ENCODE measurements at regions not wholly inside any gene's neighbourhood (a gene's known extent, or its start where the extent isn't known, plus 50 kb on each side); places are given as distances from the start of the nearest gene placed in this dataset.

DNA sequence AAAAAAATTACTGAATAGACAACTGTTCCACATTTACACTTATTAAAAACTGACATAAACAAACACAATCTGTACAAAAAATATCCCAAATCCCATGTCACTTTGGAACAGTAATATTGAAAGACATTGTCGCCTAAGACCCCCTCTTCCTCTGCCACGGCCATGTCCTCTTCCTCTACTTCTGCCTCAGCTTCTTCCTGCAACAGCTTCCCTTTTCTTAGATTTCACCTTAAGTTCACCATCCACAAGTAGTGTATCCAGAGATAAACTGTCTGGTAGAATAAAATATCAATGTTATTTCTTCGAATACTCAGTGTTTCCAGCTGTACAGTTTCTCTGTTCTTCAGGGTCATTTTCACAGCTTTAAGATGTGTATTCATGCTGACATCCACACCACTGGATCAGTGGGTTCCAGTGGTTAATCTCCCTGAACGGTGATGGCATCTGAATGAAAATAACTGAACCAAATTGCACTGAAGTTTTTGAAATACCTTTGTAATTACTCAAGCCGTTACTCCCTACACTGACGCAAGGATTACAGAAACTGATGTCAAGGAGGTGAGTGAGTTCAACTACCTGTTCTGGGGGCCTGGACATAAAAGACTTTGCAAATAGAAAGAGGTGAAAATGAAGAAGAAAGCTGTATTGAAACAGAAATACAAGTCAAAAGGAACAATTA, 208.5 kb downstream of the C12orf50 start:
- no peak overlapping the region for H3K27ac ChIP-seq (ENCODE audit: low read length)
- no peaks in the 10 kb centered on the region for H3F3A ChIP-seq (ENCODE audit: insufficient read depth, low read length, poor library complexity, severe bottlenecking)
- H4K20me1 ChIP-seq (ENCODE audit: insufficient read depth), result no peaks in the 10 kb centered on the region
- no peaks in the 10 kb centered on the region for H3K9me2 ChIP-seq (ENCODE audit: insufficient read depth, low read length)
- H3K79me2 ChIP-seq (replicated peaks; ENCODE audit: insufficient read depth, low read length), result no peaks in the 10 kb centered on the region
- H2AFZ ChIP-seq (ENCODE audit: low read depth, low read length), result no peak overlapping the region
- TF ChIP-seq RAD21 (conservative IDR thresholded peaks at IDR 0.05) (no peak), EP300 (conservative IDR thresholded peaks at IDR 0.05; ENCODE audit: poor library complexity, severe bottlenecking) (no peak), EZH2 (IDR thresholded peaks at IDR 0.05; ENCODE audit: borderline replicate concordance, insufficient read depth, low read length, poor library complexity, severe bottlenecking) (no peak), MXI1 (conservative IDR thresholded peaks at IDR 0.05; ENCODE audit: poor library complexity, severe bottlenecking) (no peak), POLR2AphosphoS5 (IDR thresholded peaks at IDR 0.05) (no peak), SMC3 (conservative IDR thresholded peaks at IDR 0.05; ENCODE audit: poor library complexity) (no peak), TAF1 (IDR thresholded peaks at IDR 0.05; ENCODE audit: low read depth) (no peak)
- TF ChIP-seq, protein P1, sequence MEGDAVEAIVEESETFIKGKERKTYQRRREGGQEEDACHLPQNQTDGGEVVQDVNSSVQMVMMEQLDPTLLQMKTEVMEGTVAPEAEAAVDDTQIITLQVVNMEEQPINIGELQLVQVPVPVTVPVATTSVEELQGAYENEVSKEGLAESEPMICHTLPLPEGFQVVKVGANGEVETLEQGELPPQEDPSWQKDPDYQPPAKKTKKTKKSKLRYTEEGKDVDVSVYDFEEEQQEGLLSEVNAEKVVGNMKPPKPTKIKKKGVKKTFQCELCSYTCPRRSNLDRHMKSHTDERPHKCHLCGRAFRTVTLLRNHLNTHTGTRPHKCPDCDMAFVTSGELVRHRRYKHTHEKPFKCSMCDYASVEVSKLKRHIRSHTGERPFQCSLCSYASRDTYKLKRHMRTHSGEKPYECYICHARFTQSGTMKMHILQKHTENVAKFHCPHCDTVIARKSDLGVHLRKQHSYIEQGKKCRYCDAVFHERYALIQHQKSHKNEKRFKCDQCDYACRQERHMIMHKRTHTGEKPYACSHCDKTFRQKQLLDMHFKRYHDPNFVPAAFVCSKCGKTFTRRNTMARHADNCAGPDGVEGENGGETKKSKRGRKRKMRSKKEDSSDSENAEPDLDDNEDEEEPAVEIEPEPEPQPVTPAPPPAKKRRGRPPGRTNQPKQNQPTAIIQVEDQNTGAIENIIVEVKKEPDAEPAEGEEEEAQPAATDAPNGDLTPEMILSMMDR (IDR thresholded peaks at IDR 0.05; ENCODE audit: poor library complexity, severe bottlenecking), result no peak
- TF ChIP-seq, protein P2, sequence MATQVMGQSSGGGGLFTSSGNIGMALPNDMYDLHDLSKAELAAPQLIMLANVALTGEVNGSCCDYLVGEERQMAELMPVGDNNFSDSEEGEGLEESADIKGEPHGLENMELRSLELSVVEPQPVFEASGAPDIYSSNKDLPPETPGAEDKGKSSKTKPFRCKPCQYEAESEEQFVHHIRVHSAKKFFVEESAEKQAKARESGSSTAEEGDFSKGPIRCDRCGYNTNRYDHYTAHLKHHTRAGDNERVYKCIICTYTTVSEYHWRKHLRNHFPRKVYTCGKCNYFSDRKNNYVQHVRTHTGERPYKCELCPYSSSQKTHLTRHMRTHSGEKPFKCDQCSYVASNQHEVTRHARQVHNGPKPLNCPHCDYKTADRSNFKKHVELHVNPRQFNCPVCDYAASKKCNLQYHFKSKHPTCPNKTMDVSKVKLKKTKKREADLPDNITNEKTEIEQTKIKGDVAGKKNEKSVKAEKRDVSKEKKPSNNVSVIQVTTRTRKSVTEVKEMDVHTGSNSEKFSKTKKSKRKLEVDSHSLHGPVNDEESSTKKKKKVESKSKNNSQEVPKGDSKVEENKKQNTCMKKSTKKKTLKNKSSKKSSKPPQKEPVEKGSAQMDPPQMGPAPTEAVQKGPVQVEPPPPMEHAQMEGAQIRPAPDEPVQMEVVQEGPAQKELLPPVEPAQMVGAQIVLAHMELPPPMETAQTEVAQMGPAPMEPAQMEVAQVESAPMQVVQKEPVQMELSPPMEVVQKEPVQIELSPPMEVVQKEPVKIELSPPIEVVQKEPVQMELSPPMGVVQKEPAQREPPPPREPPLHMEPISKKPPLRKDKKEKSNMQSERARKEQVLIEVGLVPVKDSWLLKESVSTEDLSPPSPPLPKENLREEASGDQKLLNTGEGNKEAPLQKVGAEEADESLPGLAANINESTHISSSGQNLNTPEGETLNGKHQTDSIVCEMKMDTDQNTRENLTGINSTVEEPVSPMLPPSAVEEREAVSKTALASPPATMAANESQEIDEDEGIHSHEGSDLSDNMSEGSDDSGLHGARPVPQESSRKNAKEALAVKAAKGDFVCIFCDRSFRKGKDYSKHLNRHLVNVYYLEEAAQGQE (IDR thresholded peaks at IDR 0.05; ENCODE audit: borderline replicate concordance), result no peak
- no peaks in the 10 kb centered on the region for H3K27me3 ChIP-seq (ENCODE audit: insufficient read depth, low read depth, low read length)
- no peak overlapping the region for H3K4me3 ChIP-seq (ENCODE audit: low read length)
- H3K36me3 ChIP-seq (ENCODE audit: insufficient read depth, low read length), result no peaks in the 10 kb centered on the region
- no peaks in the 10 kb centered on the region for H3K9me3 ChIP-seq (ENCODE audit: low read length)
- H3K4me2 ChIP-seq (ENCODE audit: low read length), result no peak overlapping the region
- H3K9ac ChIP-seq (ENCODE audit: low read length), result no peak overlapping the region

- Histone ChIP-seq H4K20me1 (ENCODE audit: insufficient read depth) (no peaks in the 10 kb centered on the region), H3K27me3 (ENCODE audit: insufficient read depth, low read depth, low read length) (no peaks in the 10 kb centered on the region), H3K4me3 (ENCODE audit: low read length) (no peak overlapping the region), H2AFZ (ENCODE audit: low read depth, low read length) (no peak overlapping the region), H3K9ac (ENCODE audit: low read length) (no peak overlapping the region), H3K79me2 (replicated peaks; ENCODE audit: insufficient read depth, low read length) (no peaks in the 10 kb centered on the region), H3K27ac (ENCODE audit: low read length) (no peak overlapping the region), H3K9me2 (ENCODE audit: insufficient read depth, low read length) (no peaks in the 10 kb centered on the region), H3F3A (ENCODE audit: insufficient read depth, low read length, poor library complexity, severe bottlenecking) (no peaks in the 10 kb centered on the region), H3K9me3 (ENCODE audit: low read length) (no peaks in the 10 kb centered on the region), H3K36me3 (ENCODE audit: insufficient read depth, low read length) (no peaks in the 10 kb centered on the region), H3K4me2 (ENCODE audit: low read length) (no peak overlapping the region)
- no peak for TF ChIP-seq SMC3 (conservative IDR thresholded peaks at IDR 0.05; ENCODE audit: poor library complexity)
Observed at GRCh38 chr12:87818441-87818840, 210.8 kb downstream of the C12orf50 start.

All from neural cell (in vitro differentiated cells).